Transverse colon (tissue), 4 donors: ENCODE measurements at regions not wholly inside any gene's neighbourhood (a gene's known extent, or its start where the extent isn't known, plus 50 kb on each side); places are given as distances from the start of the nearest gene placed in this dataset.

ENCODE experiments used
- EP300 ChIP-seq: sonication (generic); formaldehyde crosslinking; IDR thresholded peaks from one replicate; pipeline ENCODE4 v1.6.1; 2017; ENCODE audit warnings: antibody characterized with exemption, low read depth
- POLR2A ChIP-seq: fragments of 450-650 bp; IDR thresholded peaks from one replicate; pipeline ENCODE4 v1.6.1; 2016; ENCODE audit warnings: antibody characterized with exemption, mild to moderate bottlenecking, moderate library complexity
- POLR2AphosphoS5 ChIP-seq, 3 donors: sonication (generic); formaldehyde crosslinking; IDR thresholded peaks; one replicate each; pipeline ENCODE4 v1.6.1; 2016; ENCODE audit warnings: antibody characterized with exemption in 3 of 3
- TF ChIP-seq, protein P1 (sequence below), 5 experiments: fragments of 200-600 bp in 3 of 5; fragments of 450-650 bp in 2 of 5; sonication (generic) in 3 of 5; IDR thresholded peaks; 1 replicate in 2 of 5; 2 replicates in 3 of 5; pipeline ENCODE4 v1.5.1; 2016 to 2017; ENCODE audit warnings: antibody characterized with exemption in 5 of 5, inconsistent platforms in 3 of 5, mild to moderate bottlenecking in 2 of 5, moderate library complexity in 1 of 5

DNA sequence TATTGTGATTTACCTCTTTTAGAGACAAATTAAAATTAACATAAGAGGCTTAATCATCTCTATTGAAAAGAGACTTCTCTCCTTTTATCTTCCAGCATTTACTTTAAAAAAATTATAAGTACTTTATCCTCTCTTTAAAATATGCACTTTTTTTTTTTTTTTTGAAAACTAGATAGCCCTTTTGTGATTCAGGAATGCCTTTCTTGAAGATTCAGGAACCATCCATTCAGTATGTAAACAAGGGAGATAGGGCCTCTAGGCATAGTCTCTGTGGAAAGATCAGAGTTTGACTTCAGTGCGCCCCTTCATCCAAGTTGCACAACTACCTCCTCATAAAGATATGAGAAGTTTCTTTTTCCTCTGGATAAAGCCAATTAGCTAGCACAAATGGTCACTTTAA lies 1163.7 kb downstream of the SI start:
- TF ChIP-seq, protein P1, sequence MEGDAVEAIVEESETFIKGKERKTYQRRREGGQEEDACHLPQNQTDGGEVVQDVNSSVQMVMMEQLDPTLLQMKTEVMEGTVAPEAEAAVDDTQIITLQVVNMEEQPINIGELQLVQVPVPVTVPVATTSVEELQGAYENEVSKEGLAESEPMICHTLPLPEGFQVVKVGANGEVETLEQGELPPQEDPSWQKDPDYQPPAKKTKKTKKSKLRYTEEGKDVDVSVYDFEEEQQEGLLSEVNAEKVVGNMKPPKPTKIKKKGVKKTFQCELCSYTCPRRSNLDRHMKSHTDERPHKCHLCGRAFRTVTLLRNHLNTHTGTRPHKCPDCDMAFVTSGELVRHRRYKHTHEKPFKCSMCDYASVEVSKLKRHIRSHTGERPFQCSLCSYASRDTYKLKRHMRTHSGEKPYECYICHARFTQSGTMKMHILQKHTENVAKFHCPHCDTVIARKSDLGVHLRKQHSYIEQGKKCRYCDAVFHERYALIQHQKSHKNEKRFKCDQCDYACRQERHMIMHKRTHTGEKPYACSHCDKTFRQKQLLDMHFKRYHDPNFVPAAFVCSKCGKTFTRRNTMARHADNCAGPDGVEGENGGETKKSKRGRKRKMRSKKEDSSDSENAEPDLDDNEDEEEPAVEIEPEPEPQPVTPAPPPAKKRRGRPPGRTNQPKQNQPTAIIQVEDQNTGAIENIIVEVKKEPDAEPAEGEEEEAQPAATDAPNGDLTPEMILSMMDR (IDR thresholded peaks at IDR 0.05): no peak
- TF ChIP-seq POLR2A (no peak), POLR2AphosphoS5 (IDR thresholded peaks at IDR 0.05) (no peak), EP300 (no peak)
